Endothelial cell of umbilical vein (primary cell): ENCODE measurements at regions not wholly inside any gene's neighbourhood (a gene's known extent, or its start where the extent isn't known, plus 50 kb on each side); places are given as distances from the start of the nearest gene placed in this dataset.

Experiments used
- BruUV-seq: library from RNA; stranded (reverse); fragments of 400-500 nt; replicated peaks from 2 replicates; lab custom pipeline; 2021; lab: Mats Ljungman, UMichigan
- CTCF ChIA-PET: fragments of 300-600, 350-600 bp; sonication (Branson Sonifier 250); formaldehyde crosslinking; loops from one replicate; lab custom pipeline; 2021; ENCODE audit warnings: antibody characterized with exemption, inconsistent platforms; lab: Charles Lee
- POLR2A ChIA-PET: fragments of 300-600, 350-600 bp; sonication (Branson Sonifier 250); formaldehyde crosslinking; loops from one replicate; lab custom pipeline; 2021; ENCODE audit warnings: antibody characterized with exemption, inconsistent platforms; lab: Charles Lee
- DNase-seq: peaks from one replicate; pipeline ENCODE4 v3.0.0-alpha.2; 2011; ENCODE audit warnings: low read depth, low spot score
- FAIRE-seq: peaks from 2 replicates; lab custom pipeline; 2011; peaks lifted over from hg19 to GRCh38; lab: Jason Lieb, UNC
- H2AFZ ChIP-seq: 2 replicates; pipeline ENCODE4 v1.6.0; 2012; ENCODE audit warnings: low read depth, low read length, control low read depth, inconsistent platforms
- H3K27ac ChIP-seq: 2 replicates; pipeline ENCODE4 v1.5.1; 2011; ENCODE audit warnings: low read depth, mild to moderate bottlenecking, control low read depth, low read length, moderate library complexity; ENCODE audit not compliant: insufficient read depth
- H3K27me3 ChIP-seq, 2 experiments: 2 replicates each; pipeline versions ENCODE4 v1.6.0 to v1.6.1; 2011; ENCODE audit warnings: low read length in 2 of 2, mixed read lengths in 1 of 2; ENCODE audit not compliant: control insufficient read depth in 2 of 2, insufficient read depth in 2 of 2
- H3K36me3 ChIP-seq, 2 experiments: 2 replicates in 1 of 2; 3 replicates in 1 of 2; pipeline ENCODE4 v1.5.1; 2011; ENCODE audit warnings: low read length in 2 of 2, mild to moderate bottlenecking in 1 of 2, moderate library complexity in 1 of 2; ENCODE audit not compliant: control insufficient read depth in 2 of 2, insufficient read depth in 2 of 2; ENCODE audit errors: extremely low read depth in 1 of 2
- H3K4me1 ChIP-seq: 3 replicates; pipeline ENCODE4 v1.5.1; 2011; ENCODE audit warnings: mild to moderate bottlenecking, low read length; ENCODE audit not compliant: control insufficient read depth, insufficient read depth; ENCODE audit errors: extremely low read depth
- H3K4me2 ChIP-seq: 2 replicates; pipeline ENCODE4 v1.6.1; 2011; ENCODE audit warnings: low read length, control low read depth, mixed read lengths; ENCODE audit not compliant: insufficient read depth
- H3K4me3 ChIP-seq, 3 experiments: fragments of 200-600 bp in 1 of 3; sonication (generic), shearing (Covaris generic) in 1 of 3; replicated peaks in 1 of 3; 2 replicates each; pipeline ENCODE4 v1.5.1; 2011 to 2016; ENCODE audit warnings: control low read depth in 3 of 3, low read length in 3 of 3, mild to moderate bottlenecking in 2 of 3, inconsistent platforms in 1 of 3, low read depth in 1 of 3, moderate library complexity in 1 of 3; ENCODE audit not compliant: insufficient read depth in 1 of 3
- H3K79me2 ChIP-seq: 2 replicates; pipeline ENCODE4 v1.6.0; 2012; ENCODE audit warnings: low read length, inconsistent platforms; ENCODE audit not compliant: control insufficient read depth, insufficient read depth
- H3K9ac ChIP-seq: replicated peaks from 2 replicates; pipeline ENCODE3; 2011; ENCODE audit warnings: low read length, control low read depth; ENCODE audit not compliant: insufficient read depth; ENCODE audit errors: extremely low read depth
- H3K9me1 ChIP-seq: replicated peaks from 3 replicates; pipeline ENCODE4 v1.6.0; 2011; ENCODE audit warnings: mild to moderate bottlenecking, low read length; ENCODE audit not compliant: control insufficient read depth, insufficient read depth; ENCODE audit errors: extremely low read depth
- H3K9me3 ChIP-seq: replicated peaks from 2 replicates; pipeline ENCODE4 v1.5.1; 2012; ENCODE audit warnings: low read length, inconsistent platforms; ENCODE audit not compliant: control insufficient read depth, insufficient read depth
- H4K20me1 ChIP-seq: replicated peaks from 2 replicates; pipeline ENCODE3; 2011; ENCODE audit warnings: mild to moderate bottlenecking, low read length; ENCODE audit not compliant: control insufficient read depth, insufficient read depth; ENCODE audit errors: extremely low read depth
- CTCF ChIP-seq, 2 donors: IDR thresholded peaks; 1 replicate in 1 of 2; 2 replicates in 1 of 2; pipeline ENCODE4 v1.5.1; 2011; ENCODE audit warnings: low read length in 2 of 2, mild to moderate bottlenecking in 2 of 2, moderate library complexity in 2 of 2, control low read depth in 1 of 2, inconsistent platforms in 1 of 2, low read depth in 1 of 2; ENCODE audit not compliant: insufficient read depth in 1 of 2; ENCODE audit errors: extremely low read depth in 1 of 2
- EZH2 ChIP-seq: IDR thresholded peaks from 2 replicates; pipeline ENCODE4 v1.6.1; 2012; ENCODE audit warnings: borderline replicate concordance, low read depth, mild to moderate bottlenecking, moderate library complexity, low read length, inconsistent platforms; ENCODE audit not compliant: severe bottlenecking
- FOS ChIP-seq: IDR thresholded peaks from 2 replicates; pipeline ENCODE4 v1.6.1; 2011; ENCODE audit warnings: mild to moderate bottlenecking, low read length, moderate library complexity, borderline replicate concordance; ENCODE audit not compliant: insufficient read depth
- GATA2 ChIP-seq: IDR thresholded peaks from 2 replicates; pipeline ENCODE4 v1.7.0; 2011; ENCODE audit warnings: low read depth, mild to moderate bottlenecking, moderate library complexity, mixed read lengths, low read length; ENCODE audit not compliant: insufficient read length, insufficient read depth
- JUN ChIP-seq: IDR thresholded peaks from 2 replicates; pipeline ENCODE4 v1.6.1; 2011; ENCODE audit warnings: borderline replicate concordance, low read depth; ENCODE audit not compliant: insufficient read length, insufficient read depth
- MAX ChIP-seq: IDR thresholded peaks from 2 replicates; pipeline ENCODE4 v1.6.1; 2011; ENCODE audit not compliant: insufficient read depth, insufficient read length
- MYC ChIP-seq: IDR thresholded peaks from one replicate; pipeline ENCODE4 v1.6.1; 2011; ENCODE audit warnings: mild to moderate bottlenecking, low read depth, low read length
- POLR2A ChIP-seq: IDR thresholded peaks from 2 replicates; pipeline ENCODE4 v1.6.1; 2012; ENCODE audit warnings: low read depth, mild to moderate bottlenecking, control low read depth, low read length
- POLR2AphosphoS5 ChIP-seq: IDR thresholded peaks from 2 replicates; pipeline ENCODE4 v1.6.1; 2012; ENCODE audit warnings: low read depth, mild to moderate bottlenecking, control low read depth, low read length, moderate library complexity; ENCODE audit not compliant: insufficient read depth
- dilution Hi-C: fragments of 300-500 bp; cut with MboI; formaldehyde crosslinking; loops from one replicate; pipeline ENCODE4 v1.15.0; 2019; ENCODE audit warnings: low sequenced_read_pairs; ENCODE audit not compliant: extremely low pct_ligation_motif_present
- intact Hi-C: fragments of 100-400 bp; cut with micrococcal nuclease; formaldehyde crosslinking; loops from one replicate; pipeline ENCODE4 v1.10.0; 2022

GRCh38 chr12:58745348-58746125 lies 174.8 kb downstream of the LRIG3 start:
- no peak for DNase-seq
- POLR2A ChIA-PET = no interaction called here
- TF ChIP-seq EZH2 (no peak), MYC (no peak), CTCF (IDR thresholded peaks at IDR 0.05; ENCODE audit: extremely low read depth in 1 of 2, insufficient read depth in 1 of 2, low read depth in 1 of 2, low read length in 2 of 2) (no peak), FOS (no peak)
- Histone ChIP-seq H3K9ac (no peak overlapping the region), H3K4me3 (no peak overlapping the region), H3K4me1 (no peaks in the 10 kb centered on the region), H2AFZ (no peak overlapping the region), H3K27ac (no peak overlapping the region), H3K36me3 (no peaks in the 10 kb centered on the region), H3K27me3 (peaks cover 0 to 2% of the 10 kb centered on the region in 2 experiments), H4K20me1 (no peaks in the 10 kb centered on the region), H3K9me1 (no peaks in the 10 kb centered on the region), H3K4me2 (no peak overlapping the region), H3K9me3 (no peaks in the 10 kb centered on the region), H3K79me2 (no peaks in the 10 kb centered on the region)
- FAIRE-seq = no peak
- CTCF ChIA-PET = interaction anchor here (1.4 to 1.5 kb wide), 2 partner anchors 12 to 205 kb away, joined by 3 read pairs; no protein-coding TSS in a partner anchor
- no TSS peak for BruUV-seq
- intact Hi-C loops = no loop called here
- dilution Hi-C loops = no loop called here

- Histone ChIP-seq H3K4me1 (no peaks in the 10 kb centered on the region), H3K9me1 (no peaks in the 10 kb centered on the region), H3K27ac (no peak overlapping the region), H3K9ac (no peak overlapping the region), H3K4me2 (no peak overlapping the region), H3K79me2 (no peaks in the 10 kb centered on the region), H3K4me3 (no peak overlapping the region), H3K9me3 (no peaks in the 10 kb centered on the region), H2AFZ (no peak overlapping the region), H3K36me3 (no peaks in the 10 kb centered on the region), H3K27me3 (peaks cover 0 to 2% of the 10 kb centered on the region in 2 experiments), H4K20me1 (no peaks in the 10 kb centered on the region)
- no peak for DNase-seq
- ChIA-PET POLR2A (no interaction called here), CTCF (no interaction called here)
- TF ChIP-seq MYC = no peak
- no peak for TF ChIP-seq JUN
- TF ChIP-seq CTCF (IDR thresholded peaks at IDR 0.05; ENCODE audit: extremely low read depth in 1 of 2, insufficient read depth in 1 of 2, low read depth in 1 of 2, low read length in 2 of 2) = no peak
- no peak for TF ChIP-seq GATA2
- no peak for TF ChIP-seq POLR2AphosphoS5
- TF ChIP-seq POLR2A = no peak
- TF ChIP-seq FOS = no peak
- TF ChIP-seq EZH2 = no peak
- TF ChIP-seq MAX = no peak
- dilution Hi-C loops (no loop called here), intact Hi-C loops (no loop called here)
- FAIRE-seq = no peak
- BruUV-seq = no TSS peak
Measured at GRCh38 chr12:58747533-58747932, 172.8 kb downstream of the LRIG3 start.
